Gastroesophageal sphincter (tissue), 4 donors: ENCODE measurements at regions not wholly inside any gene's neighbourhood (a gene's known extent, or its start where the extent isn't known, plus 50 kb on each side); places are given as distances from the start of the nearest gene placed in this dataset.

Experiments
- ATAC-seq: fragments of 150-250 bp; one replicate; pipeline ENCODE4 v1.9.1; 2016; ENCODE audit warnings: mild to moderate bottlenecking, moderate library complexity
- H3K27ac ChIP-seq, 4 donors: fragments of 200-600 bp; sonication (generic) in 3 of 4; 1 replicate in 3 of 4; 2 replicates in 1 of 4; pipeline ENCODE4 v1.5.1; 2016 to 2019
- H3K27me3 ChIP-seq: fragments of 200-600 bp; sonication (generic); one replicate; pipeline ENCODE4 v1.5.1; 2019
- H3K36me3 ChIP-seq, 2 donors: fragments of 200-600 bp; sonication (generic); one replicate each; pipeline ENCODE4 v1.5.1; 2019; ENCODE audit warnings: control low read depth in 1 of 2
- H3K4me1 ChIP-seq, 3 donors: fragments of 200-600 bp; sonication (generic); 1 replicate in 2 of 3; 2 replicates in 1 of 3; pipeline ENCODE4 v1.5.1; 2016 to 2019; ENCODE audit warnings: control low read depth in 2 of 3
- H3K4me3 ChIP-seq, 2 donors: fragments of 200-600 bp; sonication (generic); one replicate each; pipeline ENCODE4 v1.5.1; 2019; ENCODE audit warnings: mild to moderate bottlenecking in 1 of 2, moderate library complexity in 1 of 2
- H3K9me3 ChIP-seq, 3 donors: fragments of 200-600 bp; sonication (generic); one replicate each; pipeline ENCODE4 v1.5.1; 2017 to 2019; ENCODE audit warnings: control low read depth in 2 of 3
- EP300 ChIP-seq: sonication (generic); formaldehyde crosslinking; IDR thresholded peaks from one replicate; pipeline ENCODE4 v1.6.1; 2017; ENCODE audit warnings: antibody characterized with exemption, mild to moderate bottlenecking
- POLR2A ChIP-seq, 2 donors: fragments of 450-650 bp; IDR thresholded peaks; one replicate each; pipeline ENCODE4 v1.6.1; 2017; ENCODE audit warnings: antibody characterized with exemption in 2 of 2, mild to moderate bottlenecking in 2 of 2, moderate library complexity in 1 of 2
- POLR2AphosphoS5 ChIP-seq: sonication (generic); formaldehyde crosslinking; IDR thresholded peaks from one replicate; pipeline ENCODE4 v1.6.1; 2017; ENCODE audit warnings: antibody characterized with exemption
- WGBS, 2 donors: methylation state at CpG; one replicate each; pipeline ENCODE4 v1.1.5; 2018; ENCODE audit warnings: low coverage in 1 of 2; 5-methylcytosine and 5-hydroxymethylcytosine counted together
- TF ChIP-seq, protein P1 (sequence below), 4 experiments: fragments of 200-600 bp in 2 of 4; fragments of 450-650 bp in 2 of 4; sonication (generic) in 1 of 4; IDR thresholded peaks; one replicate each; pipeline ENCODE4 v1.5.1; 2017 to 2019; ENCODE audit warnings: antibody characterized with exemption in 4 of 4, mild to moderate bottlenecking in 2 of 4, moderate library complexity in 2 of 4

DNA sequence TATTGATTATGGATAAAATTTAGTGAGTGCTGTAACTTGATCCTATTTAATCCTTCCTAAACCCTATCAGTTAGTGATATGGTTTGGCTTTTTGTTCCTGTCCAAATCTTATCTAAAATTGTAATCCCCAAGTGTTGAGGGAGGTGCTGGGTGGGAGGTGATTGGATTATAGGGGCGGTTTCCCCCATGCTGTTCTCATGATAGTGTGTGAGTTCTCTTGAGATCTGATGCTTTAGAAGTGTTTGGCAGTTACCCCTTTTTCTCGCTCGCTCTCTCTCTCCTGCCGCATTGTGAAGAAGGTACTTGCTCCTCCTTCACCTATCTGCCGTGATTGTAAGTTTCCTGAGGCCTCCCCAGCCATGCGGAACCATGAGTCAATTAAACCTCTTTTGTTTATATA is 134.0 kb upstream of the SUCLG2 start:
- Histone ChIP-seq H3K4me1 (no peaks in the 10 kb centered on the region), H3K9me3 (peaks cover 0 to 9% (median 0%) of the 10 kb centered on the region in 3 donors), H3K4me3 (no peak overlapping the region), H3K27ac (no peak overlapping the region), H3K27me3 (no peaks in the 10 kb centered on the region), H3K36me3 (no peaks in the 10 kb centered on the region)
- ATAC-seq = no peak
- TF ChIP-seq POLR2AphosphoS5 = no peak
- no peak for TF ChIP-seq EP300
- TF ChIP-seq, protein P1, sequence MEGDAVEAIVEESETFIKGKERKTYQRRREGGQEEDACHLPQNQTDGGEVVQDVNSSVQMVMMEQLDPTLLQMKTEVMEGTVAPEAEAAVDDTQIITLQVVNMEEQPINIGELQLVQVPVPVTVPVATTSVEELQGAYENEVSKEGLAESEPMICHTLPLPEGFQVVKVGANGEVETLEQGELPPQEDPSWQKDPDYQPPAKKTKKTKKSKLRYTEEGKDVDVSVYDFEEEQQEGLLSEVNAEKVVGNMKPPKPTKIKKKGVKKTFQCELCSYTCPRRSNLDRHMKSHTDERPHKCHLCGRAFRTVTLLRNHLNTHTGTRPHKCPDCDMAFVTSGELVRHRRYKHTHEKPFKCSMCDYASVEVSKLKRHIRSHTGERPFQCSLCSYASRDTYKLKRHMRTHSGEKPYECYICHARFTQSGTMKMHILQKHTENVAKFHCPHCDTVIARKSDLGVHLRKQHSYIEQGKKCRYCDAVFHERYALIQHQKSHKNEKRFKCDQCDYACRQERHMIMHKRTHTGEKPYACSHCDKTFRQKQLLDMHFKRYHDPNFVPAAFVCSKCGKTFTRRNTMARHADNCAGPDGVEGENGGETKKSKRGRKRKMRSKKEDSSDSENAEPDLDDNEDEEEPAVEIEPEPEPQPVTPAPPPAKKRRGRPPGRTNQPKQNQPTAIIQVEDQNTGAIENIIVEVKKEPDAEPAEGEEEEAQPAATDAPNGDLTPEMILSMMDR (IDR thresholded peaks at IDR 0.05) = no peak
- TF ChIP-seq POLR2A (IDR thresholded peaks at IDR 0.05) = no peak
- 66 to 87% methylated on average over 5 to 6 of the region's 6 CpGs for WGBS, 2 donors

- ATAC-seq = no peak
- H3K9me3 ChIP-seq = peaks cover 0 to 9% (median 0%) of the 10 kb centered on the region in 3 donors
- no peaks in the 10 kb centered on the region for H3K4me1 ChIP-seq
- WGBS, 2 donors = 30 to 32% methylated on average over 3 of the region's 3 CpGs
- H3K27ac ChIP-seq = no peak overlapping the region
- H3K27me3 ChIP-seq = no peaks in the 10 kb centered on the region
- TF ChIP-seq EP300 (no peak), POLR2A (IDR thresholded peaks at IDR 0.05) (no peak), POLR2AphosphoS5 (no peak)
- TF ChIP-seq, protein P1 (IDR thresholded peaks at IDR 0.05) = no peak
- H3K36me3 ChIP-seq = no peaks in the 10 kb centered on the region
- H3K4me3 ChIP-seq = no peak overlapping the region
These were observed 129.2 kb upstream of the SUCLG2 start for GRCh38 chr3:67783281-67784250.

DNA sequence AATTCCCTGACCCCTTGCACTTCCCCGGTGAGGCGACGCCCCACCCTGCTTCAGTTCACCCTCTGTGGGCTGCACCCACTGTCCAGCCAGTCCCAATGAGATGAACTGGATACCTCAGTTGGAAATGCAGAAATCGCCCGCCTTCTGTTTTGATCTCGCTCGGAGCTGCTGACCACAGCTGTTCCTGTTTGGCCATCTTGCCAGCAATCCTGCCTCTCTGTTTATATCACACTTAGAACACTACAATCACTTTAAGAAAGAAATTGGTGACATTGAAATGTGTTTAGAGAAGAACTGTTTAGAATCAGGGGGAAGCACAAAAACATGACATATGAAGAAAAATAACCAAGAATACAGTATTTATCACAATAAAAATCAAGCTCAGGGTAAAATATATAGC is 127.5 kb upstream of the SUCLG2 start:
- Histone ChIP-seq H3K27me3 (no peaks in the 10 kb centered on the region), H3K4me1 (no peaks in the 10 kb centered on the region), H3K27ac (no peak overlapping the region), H3K9me3 (peaks cover 0 to 19% (median 0%) of the 10 kb centered on the region in 3 donors), H3K36me3 (no peaks in the 10 kb centered on the region), H3K4me3 (no peak overlapping the region)
- TF ChIP-seq, protein P1 (IDR thresholded peaks at IDR 0.05) = no peak
- TF ChIP-seq POLR2A (IDR thresholded peaks at IDR 0.05) = no peak
- TF ChIP-seq EP300 = no peak
- TF ChIP-seq POLR2AphosphoS5 = no peak
- WGBS, 2 donors = 61% methylated on average over 4 of the region's 7 CpGs; no CpG with 5 or more reads in 1 of the 2 donors
- ATAC-seq = no peak

- Histone ChIP-seq H3K4me1 (no peaks in the 10 kb centered on the region), H3K27ac (no peak overlapping the region), H3K4me3 (no peak overlapping the region), H3K36me3 (no peaks in the 10 kb centered on the region), H3K27me3 (no peaks in the 10 kb centered on the region), H3K9me3 (peaks cover 0 to 26% (median 0%) of the 10 kb centered on the region in 3 donors)
- no peak for ATAC-seq
- WGBS, 2 donors = 94 to 100% methylated on average over 1 to 6 of the region's 11 CpGs
- TF ChIP-seq POLR2AphosphoS5 (no peak), EP300 (no peak), POLR2A (IDR thresholded peaks at IDR 0.05) (no peak)
- TF ChIP-seq, protein P1 (IDR thresholded peaks at IDR 0.05) = no peak
These were observed 126.8 kb upstream of the SUCLG2 start for GRCh38 chr3:67781218-67781617.

GRCh38 chr3:67774676-67775075 is 120.3 kb upstream of the SUCLG2 start:
- no peak for ATAC-seq
- H3K27me3 ChIP-seq = no peaks in the 10 kb centered on the region
- TF ChIP-seq, protein P1 (IDR thresholded peaks at IDR 0.05) = no peak
- TF ChIP-seq EP300 (no peak), POLR2A (IDR thresholded peaks at IDR 0.05) (no peak), POLR2AphosphoS5 (no peak)
- no peaks in the 10 kb centered on the region for H3K4me1 ChIP-seq
- H3K9me3 ChIP-seq = peaks cover 0 to 27% (median 0%) of the 10 kb centered on the region in 3 donors
- H3K36me3 ChIP-seq = no peaks in the 10 kb centered on the region
- H3K4me3 ChIP-seq = no peak overlapping the region
- H3K27ac ChIP-seq = no peak overlapping the region
- WGBS, 2 donors = 78 to 93% methylated on average over 2 to 4 of the region's 7 CpGs
